ENCODE measurements at regions not wholly inside any gene's neighbourhood (a gene's known extent, or its start where the extent isn't known, plus 50 kb on each side); places are given as distances from the start of the nearest gene placed in this dataset.

DNA sequence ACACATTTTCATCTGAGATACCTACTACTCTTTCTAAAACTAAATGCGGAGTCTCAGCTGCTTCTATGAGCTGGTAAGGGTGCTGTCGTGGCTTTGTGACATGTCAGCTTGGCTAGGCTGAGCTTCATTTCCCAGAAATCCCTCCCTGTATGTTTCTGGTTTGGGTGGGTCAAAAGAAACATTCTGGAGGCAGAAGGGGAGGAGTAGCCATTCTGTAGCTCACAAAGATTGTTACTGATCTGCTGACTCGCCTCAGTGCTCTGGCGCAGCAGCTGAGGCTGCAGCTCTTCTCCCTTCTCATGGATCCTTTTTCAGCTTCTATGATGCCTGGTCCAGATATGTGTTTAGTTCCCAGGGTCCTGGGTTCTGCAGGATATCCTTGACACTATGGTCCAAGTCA, 114.7 kb downstream of the RAP2A start:
- no peak for TF ChIP-seq RAD21 (IDR thresholded peaks at IDR 0.05; ENCODE audit: low read length)
- TF ChIP-seq MAZ (IDR thresholded peaks at IDR 0.05; ENCODE audit: borderline replicate concordance, low read depth, low read length) = no peak
- TF ChIP-seq, protein P1, sequence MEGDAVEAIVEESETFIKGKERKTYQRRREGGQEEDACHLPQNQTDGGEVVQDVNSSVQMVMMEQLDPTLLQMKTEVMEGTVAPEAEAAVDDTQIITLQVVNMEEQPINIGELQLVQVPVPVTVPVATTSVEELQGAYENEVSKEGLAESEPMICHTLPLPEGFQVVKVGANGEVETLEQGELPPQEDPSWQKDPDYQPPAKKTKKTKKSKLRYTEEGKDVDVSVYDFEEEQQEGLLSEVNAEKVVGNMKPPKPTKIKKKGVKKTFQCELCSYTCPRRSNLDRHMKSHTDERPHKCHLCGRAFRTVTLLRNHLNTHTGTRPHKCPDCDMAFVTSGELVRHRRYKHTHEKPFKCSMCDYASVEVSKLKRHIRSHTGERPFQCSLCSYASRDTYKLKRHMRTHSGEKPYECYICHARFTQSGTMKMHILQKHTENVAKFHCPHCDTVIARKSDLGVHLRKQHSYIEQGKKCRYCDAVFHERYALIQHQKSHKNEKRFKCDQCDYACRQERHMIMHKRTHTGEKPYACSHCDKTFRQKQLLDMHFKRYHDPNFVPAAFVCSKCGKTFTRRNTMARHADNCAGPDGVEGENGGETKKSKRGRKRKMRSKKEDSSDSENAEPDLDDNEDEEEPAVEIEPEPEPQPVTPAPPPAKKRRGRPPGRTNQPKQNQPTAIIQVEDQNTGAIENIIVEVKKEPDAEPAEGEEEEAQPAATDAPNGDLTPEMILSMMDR (conservative IDR thresholded peaks at IDR 0.05; ENCODE audit: low read depth, low read length) = no peak
- no peak for TF ChIP-seq POLR2A (IDR thresholded peaks at IDR 0.05; ENCODE audit: low read depth, low read length)
- TF ChIP-seq SMC3 (IDR thresholded peaks at IDR 0.05; ENCODE audit: low read depth, low read length) = no peak
- no peak for TF ChIP-seq MXI1 (IDR thresholded peaks at IDR 0.05; ENCODE audit: borderline replicate concordance, low read depth, low read length)
- no peak for TF ChIP-seq BHLHE40 (IDR thresholded peaks at IDR 0.05; ENCODE audit: low read depth, low read length)
